T-helper 2 cell treated with Interferon-gamma antibody and Interleukin-4, amounts not matched to agents 5 μg/mL and 100 μg/mL, for 36 hours (primary cell): ENCODE measurements at regions not wholly inside any gene's neighbourhood (a gene's known extent, or its start where the extent isn't known, plus 50 kb on each side); places are given as distances from the start of the nearest gene placed in this dataset.

Experiments
- DNase-seq: peaks from one replicate; pipeline ENCODE4 v3.0.0; 2021; ENCODE audit warnings: low spot score
- H3K27ac Mint-ChIP-seq: one replicate; pipeline ENCODE4 v1.8.0; 2021; ENCODE audit warnings: mild to moderate bottlenecking, mixed read lengths
- H3K27me3 Mint-ChIP-seq: one replicate; pipeline ENCODE4 v1.8.0; 2021; ENCODE audit warnings: low read depth, mixed read lengths
- H3K36me3 Mint-ChIP-seq: one replicate; pipeline ENCODE4 v1.8.0; 2021; ENCODE audit warnings: low read depth, mixed read lengths
- H3K4me1 Mint-ChIP-seq: one replicate; pipeline ENCODE4 v1.8.0; 2021; ENCODE audit warnings: low read depth, mixed read lengths
- H3K4me3 Mint-ChIP-seq: one replicate; pipeline ENCODE4 v1.8.0; 2022; ENCODE audit warnings: mild to moderate bottlenecking, moderate library complexity, mixed read lengths
- H3K9me3 Mint-ChIP-seq: one replicate; pipeline ENCODE4 v1.8.0; 2021; ENCODE audit warnings: mixed read lengths

DNA sequence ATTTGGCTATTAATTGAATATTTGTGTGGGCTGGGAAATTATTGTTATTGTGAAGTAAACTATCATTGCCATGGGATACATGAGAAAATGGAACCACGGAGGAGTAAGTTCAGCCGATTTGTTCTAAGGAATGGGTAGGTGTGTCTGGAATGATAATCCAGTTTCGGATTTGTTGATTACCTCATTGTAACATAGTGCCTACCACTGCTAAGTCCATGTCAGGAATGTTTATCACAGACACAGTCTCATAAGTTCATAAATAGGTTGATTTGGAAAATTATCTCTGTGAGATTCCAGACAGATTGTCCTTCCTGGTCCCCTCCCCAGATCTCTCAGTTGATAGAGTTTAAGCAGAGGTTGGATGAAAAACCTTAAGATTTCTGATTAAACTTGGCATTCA, 78.1 kb upstream of the MAST4 start:
- Mint-ChIP-seq H3K27me3 (no peaks in the 10 kb centered on the region), H3K4me3 (no peak overlapping the region), H3K4me1 (no peaks in the 10 kb centered on the region), H3K27ac (no peak overlapping the region), H3K36me3 (no peaks in the 10 kb centered on the region), H3K9me3 (peaks cover 14% of the 10 kb centered on the region)
- DNase-seq = no peak

- Mint-ChIP-seq H3K27ac (no peak overlapping the region), H3K4me3 (no peak overlapping the region), H3K9me3 (peaks cover 14% of the 10 kb centered on the region), H3K4me1 (no peaks in the 10 kb centered on the region), H3K36me3 (no peaks in the 10 kb centered on the region), H3K27me3 (no peaks in the 10 kb centered on the region)
- DNase-seq = no peak
These were observed 77.4 kb upstream of the MAST4 start for GRCh38 chr5:66518753-66519152.

GRCh38 chr5:66519626-66520025, 76.6 kb upstream of the MAST4 start:
- no peaks in the 10 kb centered on the region for H3K4me1 Mint-ChIP-seq
- H3K9me3 Mint-ChIP-seq = peaks cover 14% of the 10 kb centered on the region
- no peak for DNase-seq
- no peak overlapping the region for H3K4me3 Mint-ChIP-seq
- no peaks in the 10 kb centered on the region for H3K36me3 Mint-ChIP-seq
- no peak overlapping the region for H3K27ac Mint-ChIP-seq
- no peaks in the 10 kb centered on the region for H3K27me3 Mint-ChIP-seq

DNA sequence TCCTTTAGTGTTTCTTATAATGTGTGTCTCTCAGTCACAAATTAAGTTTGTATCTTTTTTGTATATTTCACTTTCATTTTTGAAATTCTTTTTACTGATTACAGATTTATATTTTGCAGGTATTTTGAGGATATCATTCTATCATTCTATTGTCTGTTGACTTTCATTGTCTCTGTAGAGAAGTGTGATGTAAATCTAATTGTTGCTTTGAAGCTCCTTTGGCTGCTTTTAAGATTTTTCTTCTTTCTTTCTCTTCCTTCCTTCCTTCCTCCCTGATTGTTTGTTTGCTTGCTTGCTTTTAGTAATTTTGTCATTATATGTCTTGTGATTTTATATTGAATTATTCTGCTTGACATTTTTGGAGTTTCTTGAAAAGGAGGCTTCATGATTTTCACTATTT, 75.3 kb upstream of the MAST4 start:
- Mint-ChIP-seq H3K27me3 (no peaks in the 10 kb centered on the region), H3K36me3 (no peaks in the 10 kb centered on the region), H3K4me1 (no peaks in the 10 kb centered on the region), H3K9me3 (peaks cover 14% of the 10 kb centered on the region), H3K27ac (no peak overlapping the region), H3K4me3 (no peak overlapping the region)
- DNase-seq = no peak

- Mint-ChIP-seq H3K9me3 (no peaks in the 10 kb centered on the region), H3K27me3 (peaks cover 11% of the 10 kb centered on the region), H3K27ac (no peak overlapping the region), H3K36me3 (no peaks in the 10 kb centered on the region), H3K4me1 (no peaks in the 10 kb centered on the region), H3K4me3 (no peak overlapping the region)
- DNase-seq = no peak
These were observed 68.6 kb upstream of the MAST4 start for GRCh38 chr5:66527478-66528035.

DNA sequence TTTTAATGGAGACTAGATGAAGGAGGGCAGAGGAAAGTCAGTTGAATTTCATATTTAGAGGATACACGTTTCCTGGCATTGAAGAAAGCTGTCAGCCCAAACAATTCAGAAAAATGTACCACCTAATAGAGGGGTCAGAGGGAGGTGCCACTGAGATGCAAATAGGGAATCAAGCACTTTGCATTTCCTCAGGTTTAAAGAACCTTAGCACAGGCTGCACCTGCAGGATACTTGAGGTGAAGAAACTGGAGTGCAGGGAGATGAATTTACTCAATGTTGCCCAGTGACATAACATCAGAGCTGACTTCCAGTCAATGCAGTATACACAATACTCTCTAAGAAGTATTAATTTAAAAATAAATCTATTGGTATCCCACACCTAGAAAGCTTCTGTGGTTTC, 67.0 kb upstream of the MAST4 start:
- H3K9me3 Mint-ChIP-seq = no peaks in the 10 kb centered on the region
- no peak overlapping the region for H3K27ac Mint-ChIP-seq
- no peaks in the 10 kb centered on the region for H3K4me1 Mint-ChIP-seq
- no peaks in the 10 kb centered on the region for H3K36me3 Mint-ChIP-seq
- H3K27me3 Mint-ChIP-seq = peaks cover 13% of the 10 kb centered on the region
- DNase-seq = no peak
- H3K4me3 Mint-ChIP-seq = no peak overlapping the region

DNA sequence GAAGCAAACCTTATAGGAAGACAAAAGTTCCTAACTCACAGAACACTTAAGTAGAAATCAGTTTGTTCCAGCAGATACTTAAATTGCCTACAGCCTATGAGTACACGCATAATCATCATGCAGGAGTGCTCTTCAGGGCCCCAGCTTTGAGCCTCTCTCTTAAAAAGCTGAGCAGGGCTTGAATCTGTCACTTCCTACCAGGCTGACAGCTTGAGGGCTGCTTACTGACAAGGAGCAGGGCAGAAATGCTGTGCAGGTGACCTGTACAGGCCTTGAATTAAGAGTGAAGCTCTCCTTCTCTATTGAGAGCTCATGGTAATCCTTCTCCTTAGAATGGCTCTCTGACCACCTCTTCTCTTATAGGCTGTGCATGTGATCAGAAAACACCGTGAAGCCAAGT, 66.5 kb upstream of the MAST4 start:
- H3K27me3 Mint-ChIP-seq = peaks cover 13% of the 10 kb centered on the region
- no peak overlapping the region for H3K4me3 Mint-ChIP-seq
- no peaks in the 10 kb centered on the region for H3K9me3 Mint-ChIP-seq
- H3K36me3 Mint-ChIP-seq = no peaks in the 10 kb centered on the region
- no peak overlapping the region for H3K27ac Mint-ChIP-seq
- no peak for DNase-seq
- H3K4me1 Mint-ChIP-seq = no peaks in the 10 kb centered on the region

- Mint-ChIP-seq H3K36me3 (no peaks in the 10 kb centered on the region), H3K4me3 (no peak overlapping the region), H3K27ac (no peak overlapping the region), H3K27me3 (peaks cover 2% of the 10 kb centered on the region), H3K4me1 (no peaks in the 10 kb centered on the region), H3K9me3 (no peaks in the 10 kb centered on the region)
- DNase-seq = no peak
These were observed 58.1 kb upstream of the MAST4 start for GRCh38 chr5:66538126-66538525.

DNA sequence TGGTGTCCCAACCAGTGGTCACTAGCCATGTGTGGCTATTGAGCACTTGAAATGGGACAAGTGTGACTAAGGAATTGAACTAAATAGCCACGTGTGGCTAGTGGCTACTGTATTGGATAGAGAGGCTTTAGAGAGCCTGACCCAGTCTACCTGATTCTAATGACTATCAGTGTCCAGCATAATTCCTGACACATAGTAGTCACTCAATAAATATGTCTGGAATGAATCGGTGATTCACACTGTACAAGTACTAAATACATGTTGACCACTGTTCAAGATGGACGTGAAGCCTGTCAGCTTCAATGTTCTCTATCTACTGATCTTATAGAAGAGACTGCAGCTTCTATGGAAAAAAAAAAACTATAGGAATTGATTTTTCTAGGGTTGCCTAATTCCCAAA, 57.7 kb upstream of the MAST4 start:
- H3K4me1 Mint-ChIP-seq = no peaks in the 10 kb centered on the region
- H3K27me3 Mint-ChIP-seq = peaks cover 2% of the 10 kb centered on the region
- no peaks in the 10 kb centered on the region for H3K36me3 Mint-ChIP-seq
- H3K4me3 Mint-ChIP-seq = no peak overlapping the region
- no peaks in the 10 kb centered on the region for H3K9me3 Mint-ChIP-seq
- no peak overlapping the region for H3K27ac Mint-ChIP-seq
- DNase-seq = no peak

GRCh38 chr5:66540078-66540477, 56.1 kb upstream of the MAST4 start:
- Mint-ChIP-seq H3K27me3 (no peaks in the 10 kb centered on the region), H3K36me3 (no peaks in the 10 kb centered on the region), H3K9me3 (no peaks in the 10 kb centered on the region), H3K27ac (no peak overlapping the region), H3K4me1 (no peaks in the 10 kb centered on the region), H3K4me3 (no peak overlapping the region)
- no peak for DNase-seq

GRCh38 chr5:66542711-66543110, 53.5 kb upstream of the MAST4 start:
- no peaks in the 10 kb centered on the region for H3K36me3 Mint-ChIP-seq
- H3K27me3 Mint-ChIP-seq = no peaks in the 10 kb centered on the region
- no peaks in the 10 kb centered on the region for H3K4me1 Mint-ChIP-seq
- H3K9me3 Mint-ChIP-seq = no peaks in the 10 kb centered on the region
- no peak overlapping the region for H3K27ac Mint-ChIP-seq
- H3K4me3 Mint-ChIP-seq = no peak overlapping the region
- no peak for DNase-seq
